ENCODE measurements at regions not wholly inside any gene's neighbourhood (a gene's known extent, or its start where the extent isn't known, plus 50 kb on each side); places are given as distances from the start of the nearest gene placed in this dataset.

- ChIA-PET POLR2A (no interaction called here), CTCF (interaction anchor here (0.6 kb wide), 1 partner anchor 133 kb away, joined by 4 read pairs; no protein-coding TSS in a partner anchor)
- peak; percentile 78 for TF ChIP-seq PKNOX1 (IDR thresholded peaks at IDR 0.05)
- peak; percentile 50; the same call in 1 of the 2 replicates for TF ChIP-seq ZNF384 (IDR thresholded peaks at IDR 0.05)
- TF ChIP-seq SUZ12 (IDR thresholded peaks at IDR 0.05), result no peak
- no peak for TF ChIP-seq CTBP1 (IDR thresholded peaks at IDR 0.05; ENCODE audit: borderline replicate concordance)
- no peak for TF ChIP-seq ELF4 (IDR thresholded peaks at IDR 0.05)
Measured at GRCh38 chr12:75705749-75706711, 194.6 kb upstream of the KRR1 start.

GRCh38 chr12:75704664-75705063 is 193.3 kb upstream of the KRR1 start:
- CTCF ChIA-PET, result no interaction called here
- TF ChIP-seq NFRKB (IDR thresholded peaks at IDR 0.05) (no peak), FOXK2 (IDR thresholded peaks at IDR 0.05) (no peak), CTBP1 (IDR thresholded peaks at IDR 0.05; ENCODE audit: borderline replicate concordance) (no peak), ARNT (IDR thresholded peaks at IDR 0.05) (no peak)
- peak; percentile 21 for DNase-seq (ENCODE audit: extremely low spot score)
- POLR2A ChIA-PET, result no interaction called here

More at GRCh38 chr12:75705749-75706711, 194.6 kb upstream of the KRR1 start:
- peak; percentile 15 for DNase-seq (ENCODE audit: extremely low spot score)

GRCh38 chr12:75704208-75704607 is 192.8 kb upstream of the KRR1 start:
- DNase-seq (ENCODE audit: extremely low spot score), result no peak
- CTCF ChIA-PET, result no interaction called here
- TF ChIP-seq FOXK2 (IDR thresholded peaks at IDR 0.05), result no peak
- no peak for TF ChIP-seq SP1 (IDR thresholded peaks at IDR 0.05)
- TF ChIP-seq FOXM1 (IDR thresholded peaks at IDR 0.05; ENCODE audit: borderline replicate concordance), result no peak
- no peak for TF ChIP-seq FOXA1 (IDR thresholded peaks at IDR 0.05)
- no peak for TF ChIP-seq BHLHE40 (IDR thresholded peaks at IDR 0.05; ENCODE audit: borderline replicate concordance)
- no peak for TF ChIP-seq ELF4 (IDR thresholded peaks at IDR 0.05)
- no peak for TF ChIP-seq NFRKB (IDR thresholded peaks at IDR 0.05)
- POLR2A ChIA-PET, result no interaction called here

- CTCF ChIA-PET, result no interaction called here
- no peak for TF ChIP-seq HDGF (IDR thresholded peaks at IDR 0.05; ENCODE audit: borderline replicate concordance)
- TF ChIP-seq ARNT (IDR thresholded peaks at IDR 0.05), result no peak
- TF ChIP-seq ELF4 (IDR thresholded peaks at IDR 0.05), result no peak
- no peak for TF ChIP-seq L3MBTL2 (conservative IDR thresholded peaks at IDR 0.05)
- TF ChIP-seq ZNF384 (IDR thresholded peaks at IDR 0.05), result no peak
- no peak for TF ChIP-seq SUZ12 (IDR thresholded peaks at IDR 0.05)
- TF ChIP-seq PKNOX1 (IDR thresholded peaks at IDR 0.05), result no peak
- no peak for TF ChIP-seq LEF1 (IDR thresholded peaks at IDR 0.05; ENCODE audit: borderline replicate concordance)
- no peak for TF ChIP-seq FOXM1 (IDR thresholded peaks at IDR 0.05; ENCODE audit: borderline replicate concordance)
- no peak for TF ChIP-seq TARDBP (IDR thresholded peaks at IDR 0.05)
- no peak for TF ChIP-seq SP1 (IDR thresholded peaks at IDR 0.05)
- no peak for TF ChIP-seq FOXA1 (IDR thresholded peaks at IDR 0.05)
- TF ChIP-seq NFRKB (IDR thresholded peaks at IDR 0.05), result no peak
- no peak for TF ChIP-seq FOXK2 (IDR thresholded peaks at IDR 0.05)
- TF ChIP-seq BHLHE40 (IDR thresholded peaks at IDR 0.05; ENCODE audit: borderline replicate concordance), result no peak
- no peak for TF ChIP-seq CTBP1 (IDR thresholded peaks at IDR 0.05; ENCODE audit: borderline replicate concordance)
- POLR2A ChIA-PET, result no interaction called here
- no peak for DNase-seq (ENCODE audit: extremely low spot score)
Measured at GRCh38 chr12:75703131-75703530, 191.7 kb upstream of the KRR1 start.

- no peak for DNase-seq (ENCODE audit: extremely low spot score)
- ChIA-PET POLR2A (no interaction called here), CTCF (no interaction called here)
- TF ChIP-seq ELF4 (IDR thresholded peaks at IDR 0.05) (no peak), PKNOX1 (IDR thresholded peaks at IDR 0.05) (no peak), TARDBP (IDR thresholded peaks at IDR 0.05) (no peak)
Measured at GRCh38 chr12:75702477-75703093, 191.2 kb upstream of the KRR1 start.

GRCh38 chr12:75701859-75702258 is 190.4 kb upstream of the KRR1 start:
- TF ChIP-seq FOXA1 (IDR thresholded peaks at IDR 0.05) (no peak), BHLHE40 (IDR thresholded peaks at IDR 0.05; ENCODE audit: borderline replicate concordance) (no peak), FOXM1 (IDR thresholded peaks at IDR 0.05; ENCODE audit: borderline replicate concordance) (no peak), NFRKB (IDR thresholded peaks at IDR 0.05) (no peak), HDGF (IDR thresholded peaks at IDR 0.05; ENCODE audit: borderline replicate concordance) (no peak), ARNT (IDR thresholded peaks at IDR 0.05) (no peak), L3MBTL2 (conservative IDR thresholded peaks at IDR 0.05) (no peak), LEF1 (IDR thresholded peaks at IDR 0.05; ENCODE audit: borderline replicate concordance) (no peak), TARDBP (IDR thresholded peaks at IDR 0.05) (no peak), PKNOX1 (IDR thresholded peaks at IDR 0.05) (no peak), SP1 (IDR thresholded peaks at IDR 0.05) (no peak), ZNF384 (IDR thresholded peaks at IDR 0.05) (no peak)
- DNase-seq (ENCODE audit: extremely low spot score), result no peak
- POLR2A ChIA-PET, result no interaction called here
- CTCF ChIA-PET, result no interaction called here
